ACC112 (cell line): ENCODE measurements at regions not wholly inside any gene's neighbourhood (a gene's known extent, or its start where the extent isn't known, plus 50 kb on each side); places are given as distances from the start of the nearest gene placed in this dataset.

ENCODE experiments used
- H2AFZ ChIP-seq: fragments of 200-600 bp; sonication (generic); one replicate; pipeline ENCODE4 v1.6.0; 2017; ENCODE audit warnings: antibody characterized with exemption, low read length; ENCODE audit not compliant: unreplicated experiment
- H3K27ac ChIP-seq: fragments of 200-600 bp; sonication (generic); 2 replicates; pipeline ENCODE4 v1.5.1; 2014; ENCODE audit warnings: low read depth, mild to moderate bottlenecking, antibody characterized with exemption, low read length, moderate library complexity
- H3K27me3 ChIP-seq: fragments of 200-600 bp; sonication (generic); 2 replicates; pipeline ENCODE4 v1.6.1; 2014; ENCODE audit warnings: mild to moderate bottlenecking, antibody characterized with exemption, low read length, moderate library complexity, mixed read lengths; ENCODE audit not compliant: insufficient read depth
- H3K36me3 ChIP-seq: fragments of 200-600 bp; sonication (generic); 2 replicates; pipeline ENCODE4 v1.6.1; 2016; ENCODE audit warnings: mild to moderate bottlenecking, antibody characterized with exemption, low read length, moderate library complexity, mixed read lengths; ENCODE audit not compliant: insufficient read depth
- H3K4me1 ChIP-seq: fragments of 200-600 bp; sonication (generic); one replicate; pipeline ENCODE4 v1.6.1; 2016; ENCODE audit warnings: low read length, mixed read lengths; ENCODE audit not compliant: insufficient read depth, unreplicated experiment, control insufficient read depth
- H3K4me3 ChIP-seq: fragments of 200-600 bp; sonication (generic); 2 replicates; pipeline ENCODE4 v1.5.1; 2014; ENCODE audit warnings: mild to moderate bottlenecking, low read depth, low read length
- H3K79me2 ChIP-seq: fragments of 200-600 bp; sonication (generic); one replicate; pipeline ENCODE4 v1.6.0; 2016; ENCODE audit warnings: low read length; ENCODE audit not compliant: control insufficient read depth, unreplicated experiment, insufficient read depth

- Histone ChIP-seq H3K27ac (no peak overlapping the region), H3K4me1 (peaks cover 26% of the 10 kb centered on the region), H2AFZ (peak overlapping the region; percentile 93)
Observed at GRCh38 chr12:126219139-126219538, 1153.9 kb downstream of the AACS start.

GRCh38 chr12:126219654-126220279, 1154.5 kb downstream of the AACS start:
- Histone ChIP-seq H3K79me2 (no peaks in the 10 kb centered on the region), H3K4me3 (peak overlapping the region; percentile 71), H3K4me1 (peaks cover 26% of the 10 kb centered on the region), H3K36me3 (no peaks in the 10 kb centered on the region), H2AFZ (peak overlapping the region; percentile 93), H3K27ac (peak overlapping the region; percentile 66), H3K27me3 (no peaks in the 10 kb centered on the region)

More at GRCh38 chr12:126219139-126219538, 1153.9 kb downstream of the AACS start:
- Histone ChIP-seq H3K36me3 (no peaks in the 10 kb centered on the region), H3K4me3 (peak overlapping the region; percentile 71; the same call in 1 of the 2 replicates), H3K27me3 (no peaks in the 10 kb centered on the region), H3K79me2 (no peaks in the 10 kb centered on the region)

- Histone ChIP-seq H3K4me1 (peaks cover 21% of the 10 kb centered on the region), H3K36me3 (no peaks in the 10 kb centered on the region), H3K79me2 (no peaks in the 10 kb centered on the region), H2AFZ (no peak overlapping the region), H3K27ac (no peak overlapping the region), H3K4me3 (no peak overlapping the region), H3K27me3 (no peaks in the 10 kb centered on the region)
Observed at GRCh38 chr12:126224032-126224431, 1158.8 kb downstream of the AACS start.

- Histone ChIP-seq H2AFZ (no peak overlapping the region), H3K27me3 (no peaks in the 10 kb centered on the region), H3K4me3 (no peak overlapping the region), H3K4me1 (no peaks in the 10 kb centered on the region), H3K36me3 (no peaks in the 10 kb centered on the region), H3K27ac (no peak overlapping the region), H3K79me2 (no peaks in the 10 kb centered on the region)
Observed at GRCh38 chr12:126228936-126229335, 1163.7 kb downstream of the AACS start.

- no peaks in the 10 kb centered on the region for H3K27me3 ChIP-seq
- no peak overlapping the region for H2AFZ ChIP-seq
Observed at GRCh38 chr12:126232711-126233110, 1167.5 kb downstream of the AACS start.

GRCh38 chr12:126233625-126234024, 1168.4 kb downstream of the AACS start:
- Histone ChIP-seq H3K36me3 (no peaks in the 10 kb centered on the region), H3K4me3 (no peak overlapping the region), H3K27me3 (no peaks in the 10 kb centered on the region), H3K4me1 (no peaks in the 10 kb centered on the region), H3K79me2 (no peaks in the 10 kb centered on the region), H3K27ac (no peak overlapping the region), H2AFZ (no peak overlapping the region)

More at GRCh38 chr12:126232711-126233110, 1167.5 kb downstream of the AACS start:
- H3K79me2 ChIP-seq = no peaks in the 10 kb centered on the region
- no peak overlapping the region for H3K27ac ChIP-seq
- no peaks in the 10 kb centered on the region for H3K4me1 ChIP-seq
- H3K36me3 ChIP-seq = no peaks in the 10 kb centered on the region
- H3K4me3 ChIP-seq = no peak overlapping the region

GRCh38 chr12:126243814-126244440, 1178.7 kb downstream of the AACS start:
- Histone ChIP-seq H3K27ac (no peak overlapping the region), H3K36me3 (no peaks in the 10 kb centered on the region), H3K4me1 (no peaks in the 10 kb centered on the region), H2AFZ (no peak overlapping the region), H3K4me3 (no peak overlapping the region), H3K27me3 (no peaks in the 10 kb centered on the region), H3K79me2 (no peaks in the 10 kb centered on the region)

GRCh38 chr12:126247936-126248335, 1182.7 kb downstream of the AACS start:
- no peak overlapping the region for H3K4me3 ChIP-seq
- H3K27me3 ChIP-seq = no peaks in the 10 kb centered on the region
- no peaks in the 10 kb centered on the region for H3K36me3 ChIP-seq
- no peak overlapping the region for H2AFZ ChIP-seq
- H3K79me2 ChIP-seq = no peaks in the 10 kb centered on the region
- no peaks in the 10 kb centered on the region for H3K4me1 ChIP-seq
- no peak overlapping the region for H3K27ac ChIP-seq

GRCh38 chr12:126248871-126249403, 1183.7 kb downstream of the AACS start:
- Histone ChIP-seq H3K4me1 (no peaks in the 10 kb centered on the region), H3K4me3 (no peak overlapping the region), H3K36me3 (no peaks in the 10 kb centered on the region), H3K27me3 (no peaks in the 10 kb centered on the region), H3K79me2 (no peaks in the 10 kb centered on the region), H2AFZ (no peak overlapping the region), H3K27ac (no peak overlapping the region)

GRCh38 chr12:126258190-126258589, 1193.0 kb downstream of the AACS start:
- no peak overlapping the region for H3K4me3 ChIP-seq
- no peaks in the 10 kb centered on the region for H3K4me1 ChIP-seq
- H3K36me3 ChIP-seq = no peaks in the 10 kb centered on the region
- no peak overlapping the region for H2AFZ ChIP-seq
- H3K27ac ChIP-seq = no peak overlapping the region
- H3K79me2 ChIP-seq = no peaks in the 10 kb centered on the region
- H3K27me3 ChIP-seq = no peaks in the 10 kb centered on the region

- Histone ChIP-seq H3K79me2 (no peaks in the 10 kb centered on the region), H3K27ac (no peak overlapping the region), H3K27me3 (no peaks in the 10 kb centered on the region), H3K4me1 (no peaks in the 10 kb centered on the region), H3K36me3 (no peaks in the 10 kb centered on the region), H2AFZ (no peak overlapping the region), H3K4me3 (no peak overlapping the region)
Observed at GRCh38 chr12:126262829-126263228, 1197.6 kb downstream of the AACS start.
